ENCODE measurements at regions not wholly inside any gene's neighbourhood (a gene's known extent, or its start where the extent isn't known, plus 50 kb on each side); places are given as distances from the start of the nearest gene placed in this dataset.

DNA sequence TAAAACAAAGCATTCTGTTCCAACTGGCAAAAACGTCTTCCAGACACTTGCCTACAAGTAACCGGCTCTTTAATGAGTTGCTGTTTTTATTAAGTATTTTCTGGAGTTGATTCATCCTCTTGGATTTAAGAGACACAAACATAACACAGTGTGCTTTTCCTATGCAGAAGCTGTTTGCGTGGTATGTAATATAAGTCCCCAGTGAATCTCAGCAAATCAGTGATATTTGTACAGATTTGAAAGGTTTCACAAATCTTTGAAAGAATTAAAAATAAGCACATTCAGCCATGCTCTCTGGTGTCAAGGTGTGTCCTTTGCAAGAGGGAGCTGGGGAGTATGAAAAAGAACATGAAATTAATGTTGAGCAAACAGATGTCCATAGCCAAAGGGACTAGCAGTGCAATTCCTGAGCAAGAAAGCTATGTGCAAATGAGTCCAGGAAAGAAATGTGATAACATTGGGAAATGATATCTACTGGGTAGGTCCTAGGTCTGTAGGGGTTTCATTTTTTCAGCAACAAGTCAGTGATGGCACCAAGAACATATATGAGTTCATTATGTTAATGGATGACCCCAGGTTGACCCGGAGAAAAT is 170.1 kb upstream of the PHACTR1 start:
- TF ChIP-seq, protein P1, sequence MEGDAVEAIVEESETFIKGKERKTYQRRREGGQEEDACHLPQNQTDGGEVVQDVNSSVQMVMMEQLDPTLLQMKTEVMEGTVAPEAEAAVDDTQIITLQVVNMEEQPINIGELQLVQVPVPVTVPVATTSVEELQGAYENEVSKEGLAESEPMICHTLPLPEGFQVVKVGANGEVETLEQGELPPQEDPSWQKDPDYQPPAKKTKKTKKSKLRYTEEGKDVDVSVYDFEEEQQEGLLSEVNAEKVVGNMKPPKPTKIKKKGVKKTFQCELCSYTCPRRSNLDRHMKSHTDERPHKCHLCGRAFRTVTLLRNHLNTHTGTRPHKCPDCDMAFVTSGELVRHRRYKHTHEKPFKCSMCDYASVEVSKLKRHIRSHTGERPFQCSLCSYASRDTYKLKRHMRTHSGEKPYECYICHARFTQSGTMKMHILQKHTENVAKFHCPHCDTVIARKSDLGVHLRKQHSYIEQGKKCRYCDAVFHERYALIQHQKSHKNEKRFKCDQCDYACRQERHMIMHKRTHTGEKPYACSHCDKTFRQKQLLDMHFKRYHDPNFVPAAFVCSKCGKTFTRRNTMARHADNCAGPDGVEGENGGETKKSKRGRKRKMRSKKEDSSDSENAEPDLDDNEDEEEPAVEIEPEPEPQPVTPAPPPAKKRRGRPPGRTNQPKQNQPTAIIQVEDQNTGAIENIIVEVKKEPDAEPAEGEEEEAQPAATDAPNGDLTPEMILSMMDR (optimal IDR thresholded peaks at IDR 0.05 in 1 of 3, IDR thresholded peaks at IDR 0.05 in 1 of 3, conservative IDR thresholded peaks at IDR 0.05 in 1 of 3; ENCODE audit: extremely low read depth in 1 of 3, insufficient read depth in 2 of 3, low read length in 3 of 3): no peak
- TF ChIP-seq EZH2 (IDR thresholded peaks at IDR 0.05; ENCODE audit: low read length): no peak
